ENCODE measurements at regions not wholly inside any gene's neighbourhood (a gene's known extent, or its start where the extent isn't known, plus 50 kb on each side); places are given as distances from the start of the nearest gene placed in this dataset.
"Not testable (repeated sequence)": the region's sequence is repeated elsewhere in the genome, so short reads cannot be mapped to it uniquely, and the experiment has no call there.

DNA sequence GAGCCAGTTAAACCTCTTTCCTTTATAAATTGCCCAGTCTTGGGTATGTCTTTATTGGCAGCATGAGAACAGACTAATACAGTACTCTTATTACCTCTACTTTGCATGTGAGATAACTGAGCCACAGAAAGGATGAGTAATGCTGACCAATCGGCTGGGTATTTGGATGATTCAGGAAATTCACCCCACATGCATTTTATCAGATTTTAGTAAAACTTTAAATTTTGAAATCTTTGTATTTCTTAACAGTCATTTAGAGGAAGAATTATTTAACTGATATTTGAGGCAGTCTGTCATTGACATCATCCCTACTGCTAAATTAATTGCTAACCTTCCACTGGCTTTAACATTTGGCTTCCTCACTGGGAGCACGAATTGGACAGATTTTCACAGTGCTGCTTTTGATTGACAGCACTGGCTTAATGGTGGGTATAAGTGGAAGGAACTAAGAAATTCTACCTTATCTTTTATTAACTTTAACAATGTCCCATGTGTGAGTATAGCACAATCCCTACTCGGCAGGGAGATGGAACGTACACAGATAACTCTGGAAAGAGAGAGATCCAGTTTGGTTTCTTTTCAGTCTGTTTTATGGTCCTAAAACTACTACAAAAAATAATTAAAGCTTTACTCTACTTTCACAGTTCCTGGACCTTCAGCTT lies 261.0 kb downstream of the DACT1 start:
- DNase-seq, result no peak
- Histone ChIP-seq H3K4me3 (ENCODE audit: insufficient read depth, low read depth, low read length) (no peak overlapping the region), H3K36me3 (replicated peaks; ENCODE audit: control insufficient read depth, insufficient read depth, low read length) (no peaks in the 10 kb centered on the region), H3K27me3 (ENCODE audit: control insufficient read depth, insufficient read depth, low read length) (no peaks in the 10 kb centered on the region)

GRCh38 chr14:58899317-58899713 lies 261.6 kb downstream of the DACT1 start:
- no peak for DNase-seq
- H3K27me3 ChIP-seq (ENCODE audit: control insufficient read depth, insufficient read depth, low read length), result no peaks in the 10 kb centered on the region
- no peaks in the 10 kb centered on the region for H3K36me3 ChIP-seq (replicated peaks; ENCODE audit: control insufficient read depth, insufficient read depth, low read length)
- no peak overlapping the region for H3K4me3 ChIP-seq (ENCODE audit: insufficient read depth, low read depth, low read length)

DNA sequence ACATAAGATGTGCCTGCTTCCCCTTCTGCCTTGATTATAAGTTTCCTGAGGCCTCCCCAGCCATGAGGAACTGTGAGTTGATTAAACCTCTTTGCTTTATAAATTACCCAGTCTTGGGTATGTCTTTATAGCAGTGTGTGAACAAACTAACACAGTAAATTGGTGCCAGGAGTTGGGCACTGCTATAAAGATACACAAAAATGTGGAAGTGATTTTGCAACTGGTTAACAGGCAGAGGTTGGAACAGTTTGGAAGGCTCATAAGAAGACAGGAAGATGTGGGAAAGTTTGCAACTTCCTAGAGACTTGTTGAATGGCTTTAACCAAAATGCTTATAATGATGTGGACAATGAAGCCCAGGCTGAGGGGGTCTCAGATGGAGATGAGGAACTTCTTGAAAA lies 264.1 kb downstream of the DACT1 start:
- Histone ChIP-seq H3K27me3 (ENCODE audit: control insufficient read depth, insufficient read depth, low read length) (no peaks in the 10 kb centered on the region), H3K36me3 (replicated peaks; ENCODE audit: control insufficient read depth, insufficient read depth, low read length) (no peaks in the 10 kb centered on the region), H3K4me3 (ENCODE audit: insufficient read depth, low read depth, low read length) (no peak overlapping the region)
- no peak for DNase-seq

DNA sequence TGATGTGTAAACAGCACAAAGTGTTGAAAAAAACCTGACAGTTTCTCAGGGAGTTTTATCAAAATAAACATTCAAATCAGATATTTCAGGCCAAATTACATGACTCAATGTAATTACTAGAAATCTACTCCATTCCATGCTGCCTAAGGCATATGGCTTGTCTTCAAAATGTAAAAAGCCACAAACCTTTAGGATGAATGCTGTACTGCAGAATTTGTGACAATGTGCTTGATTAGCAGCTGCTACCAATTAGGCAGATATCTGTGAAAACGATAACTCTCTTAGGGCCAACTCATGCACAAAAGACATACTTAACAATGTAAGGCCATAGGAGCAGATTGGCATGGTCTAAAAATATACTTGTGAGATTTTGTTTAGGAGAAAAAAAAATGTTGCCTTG lies 267.0 kb downstream of the DACT1 start:
- no peak for DNase-seq
- H3K36me3 ChIP-seq (replicated peaks; ENCODE audit: control insufficient read depth, insufficient read depth, low read length), result no peaks in the 10 kb centered on the region
- no peak overlapping the region for H3K4me3 ChIP-seq (ENCODE audit: insufficient read depth, low read depth, low read length)
- H3K27me3 ChIP-seq (ENCODE audit: control insufficient read depth, insufficient read depth, low read length), result no peaks in the 10 kb centered on the region

DNA sequence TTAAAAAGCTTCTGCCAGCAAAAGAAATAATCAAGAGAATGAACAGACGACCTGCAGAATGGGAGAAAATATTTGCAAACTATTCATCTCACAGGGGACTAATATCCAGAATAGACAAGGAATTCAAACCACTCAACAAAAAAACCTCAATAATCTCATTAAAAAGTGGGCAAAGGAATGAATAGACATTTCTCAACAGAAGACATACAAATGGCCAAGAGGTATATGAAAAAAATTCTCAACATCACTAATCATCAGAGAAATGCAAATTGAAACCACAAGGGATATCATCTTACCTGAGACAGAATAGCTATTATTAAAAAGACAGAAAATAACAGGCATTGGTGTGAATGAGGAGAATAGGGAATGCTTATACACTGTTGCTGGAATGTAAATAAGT lies 270.0 kb downstream of the DACT1 start:
- H3K4me3 ChIP-seq (ENCODE audit: insufficient read depth, low read depth, low read length), result no peak overlapping the region
- no peaks in the 10 kb centered on the region for H3K36me3 ChIP-seq (replicated peaks; ENCODE audit: control insufficient read depth, insufficient read depth, low read length)
- H3K27me3 ChIP-seq (ENCODE audit: control insufficient read depth, insufficient read depth, low read length), result no peaks in the 10 kb centered on the region
- DNase-seq, result no peak

GRCh38 chr14:58912287-58912686 lies 274.5 kb downstream of the DACT1 start:
- Histone ChIP-seq H3K36me3 (replicated peaks; ENCODE audit: control insufficient read depth, insufficient read depth, low read length) (no peaks in the 10 kb centered on the region), H3K27me3 (ENCODE audit: control insufficient read depth, insufficient read depth, low read length) (no peaks in the 10 kb centered on the region), H3K4me3 (ENCODE audit: insufficient read depth, low read depth, low read length) (no peak overlapping the region)
- no peak for DNase-seq

- H3K27me3 ChIP-seq (ENCODE audit: control insufficient read depth, insufficient read depth, low read length), result no peaks in the 10 kb centered on the region
- no peak overlapping the region for H3K4me3 ChIP-seq (ENCODE audit: insufficient read depth, low read depth, low read length)
- H3K36me3 ChIP-seq (replicated peaks; ENCODE audit: control insufficient read depth, insufficient read depth, low read length), result no peaks in the 10 kb centered on the region
- DNase-seq, result no peak
Measured at GRCh38 chr14:58912799-58913432, 275.2 kb downstream of the DACT1 start.

DNA sequence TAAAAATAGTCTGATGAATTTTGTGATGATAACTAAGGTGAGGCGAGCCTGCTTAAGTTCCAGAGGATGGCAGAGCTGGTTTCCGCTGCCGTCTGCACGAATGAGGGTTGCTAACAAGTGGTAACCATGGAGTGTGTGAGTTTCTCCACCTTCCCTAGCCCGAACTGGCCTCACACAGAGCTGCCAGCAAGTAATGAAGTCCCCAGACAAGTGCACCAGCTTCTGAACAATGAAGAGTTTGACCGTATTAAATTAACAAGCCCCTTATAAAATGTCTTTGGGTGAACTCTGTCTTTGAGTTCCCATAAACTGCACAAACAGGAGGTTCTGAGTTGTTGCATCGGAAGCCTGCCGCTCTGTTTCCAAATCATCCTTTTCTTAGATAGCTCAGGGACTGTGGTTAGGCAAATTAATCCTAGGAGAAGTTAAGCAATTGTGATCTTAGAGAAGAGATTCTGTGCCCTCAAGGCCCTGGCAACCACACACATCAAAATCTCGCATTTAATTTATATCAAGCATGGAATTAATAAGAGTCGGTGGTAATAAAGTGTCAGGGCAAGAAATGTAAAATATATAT lies 274.1 kb upstream of the DAAM1 start:
- Histone ChIP-seq H3K4me3 (ENCODE audit: insufficient read depth, low read depth, low read length) (no peak overlapping the region), H3K27me3 (ENCODE audit: control insufficient read depth, insufficient read depth, low read length) (no peaks in the 10 kb centered on the region), H3K36me3 (replicated peaks; ENCODE audit: control insufficient read depth, insufficient read depth, low read length) (no peaks in the 10 kb centered on the region)
- DNase-seq, result no peak

DNA sequence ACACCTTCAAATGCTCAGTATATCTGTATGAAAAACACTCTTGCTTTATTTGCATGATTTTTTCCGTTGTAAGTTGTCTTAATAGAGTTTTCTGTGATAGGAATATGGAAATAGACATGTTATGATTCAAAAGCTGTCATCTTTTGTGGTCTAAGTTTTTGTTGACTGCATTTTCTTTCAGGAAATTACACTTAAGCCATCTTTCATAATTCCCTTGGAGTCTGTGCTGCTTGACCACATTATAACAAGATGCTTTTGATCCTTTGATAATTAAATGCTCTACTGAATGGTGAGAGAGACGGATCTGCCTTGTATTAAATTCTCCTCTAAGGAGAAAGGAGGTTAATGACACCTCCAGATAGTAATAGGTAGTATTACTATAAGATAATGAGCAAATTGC lies 272.8 kb upstream of the DAAM1 start:
- Histone ChIP-seq H3K36me3 (replicated peaks; ENCODE audit: control insufficient read depth, insufficient read depth, low read length) (no peaks in the 10 kb centered on the region), H3K4me3 (ENCODE audit: insufficient read depth, low read depth, low read length) (no peak overlapping the region), H3K27me3 (ENCODE audit: control insufficient read depth, insufficient read depth, low read length) (no peaks in the 10 kb centered on the region)
- DNase-seq, result no peak

- H3K4me3 ChIP-seq (ENCODE audit: insufficient read depth, low read depth, low read length), result no peak overlapping the region
- H3K36me3 ChIP-seq (replicated peaks; ENCODE audit: control insufficient read depth, insufficient read depth, low read length), result no peaks in the 10 kb centered on the region
- no peak for DNase-seq
- H3K27me3 ChIP-seq (ENCODE audit: control insufficient read depth, insufficient read depth, low read length), result no peaks in the 10 kb centered on the region
Measured at GRCh38 chr14:58918066-58918738, 270.3 kb upstream of the DAAM1 start.

DNA sequence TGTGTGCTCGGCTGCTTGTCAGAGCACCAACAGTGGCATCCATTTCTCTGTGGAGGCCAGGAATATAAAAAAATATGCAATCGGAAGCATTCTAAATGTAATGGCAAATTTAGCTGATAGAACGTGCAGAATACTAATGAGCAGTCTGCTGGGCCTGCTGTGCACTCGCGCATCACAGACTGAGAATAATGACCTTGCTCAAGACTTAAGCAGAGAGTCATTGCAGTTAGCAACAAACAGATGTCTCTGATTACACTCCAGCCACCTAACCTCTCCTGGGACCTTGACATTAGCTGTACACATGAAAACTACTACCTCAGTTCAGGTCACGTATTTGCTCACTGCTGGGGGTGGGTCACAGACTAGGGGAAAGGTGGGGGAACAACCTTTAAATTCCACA lies 269.2 kb upstream of the DAAM1 start:
- no peaks in the 10 kb centered on the region for H3K27me3 ChIP-seq (ENCODE audit: control insufficient read depth, insufficient read depth, low read length)
- no peak for DNase-seq
- H3K4me3 ChIP-seq (ENCODE audit: insufficient read depth, low read depth, low read length), result no peak overlapping the region
- H3K36me3 ChIP-seq (replicated peaks; ENCODE audit: control insufficient read depth, insufficient read depth, low read length), result no peaks in the 10 kb centered on the region

DNA sequence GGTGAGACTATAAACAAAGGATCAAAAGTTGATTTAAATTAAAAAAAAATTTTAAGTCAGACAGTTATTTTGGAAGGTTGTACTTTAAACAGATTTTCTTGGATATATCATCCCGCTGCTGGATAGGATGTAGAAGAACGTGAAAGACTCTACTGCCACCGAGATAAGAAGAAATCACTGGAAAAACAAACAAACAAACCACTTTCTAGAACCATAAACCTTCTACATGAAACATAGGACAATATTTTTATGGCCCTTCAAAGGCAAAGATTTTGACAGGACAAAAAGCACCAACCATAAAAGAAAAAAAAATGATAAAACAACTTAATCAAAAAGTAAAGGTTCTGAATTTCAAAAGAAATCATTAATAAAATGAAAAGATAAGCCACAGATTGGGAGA lies 268.2 kb upstream of the DAAM1 start:
- Histone ChIP-seq H3K36me3 (replicated peaks; ENCODE audit: control insufficient read depth, insufficient read depth, low read length) (no peaks in the 10 kb centered on the region), H3K4me3 (ENCODE audit: insufficient read depth, low read depth, low read length) (no peak overlapping the region), H3K27me3 (ENCODE audit: control insufficient read depth, insufficient read depth, low read length) (no peaks in the 10 kb centered on the region)
- no peak for DNase-seq

- not testable (repeated sequence) for DNase-seq
Measured at GRCh38 chr14:58922201-58922940, 266.1 kb upstream of the DAAM1 start.

DNA sequence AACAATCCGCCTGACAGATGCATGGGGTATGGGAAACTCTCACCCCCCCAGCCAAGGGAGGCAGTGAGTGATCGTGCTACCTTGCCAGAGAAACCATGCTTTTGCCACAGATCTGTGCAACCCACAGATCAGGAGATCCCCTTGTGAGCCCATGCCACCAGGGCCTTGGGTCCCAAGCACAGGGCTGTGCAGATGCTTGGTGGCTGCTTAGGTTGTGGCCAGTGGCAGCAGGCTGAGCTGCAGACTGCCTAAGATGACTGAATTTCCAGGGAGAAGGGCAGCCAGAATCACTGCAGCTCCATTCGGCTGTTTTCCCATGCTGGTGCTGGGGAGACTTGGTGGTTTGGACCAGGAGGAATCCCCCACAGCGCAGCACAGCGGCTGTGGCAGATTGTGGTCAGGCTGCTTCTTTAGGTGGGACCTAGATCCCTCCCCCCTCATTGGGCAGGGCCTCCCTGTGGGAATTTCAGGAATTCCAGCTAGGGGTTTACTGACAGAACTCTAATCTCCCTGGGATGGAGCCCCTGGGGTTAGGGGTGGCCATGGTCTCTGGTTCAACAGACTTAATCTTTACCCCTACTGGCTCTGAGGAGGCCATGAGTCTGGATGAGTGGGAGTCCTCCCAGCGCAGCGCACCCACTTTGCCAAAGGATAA lies 264.6 kb upstream of the DAAM1 start:
- no peak for DNase-seq
- no peaks in the 10 kb centered on the region for H3K36me3 ChIP-seq (replicated peaks; ENCODE audit: control insufficient read depth, insufficient read depth, low read length)
- H3K4me3 ChIP-seq (ENCODE audit: insufficient read depth, low read depth, low read length), result no peak overlapping the region
- no peaks in the 10 kb centered on the region for H3K27me3 ChIP-seq (ENCODE audit: control insufficient read depth, insufficient read depth, low read length)

More at GRCh38 chr14:58922201-58922940, 266.1 kb upstream of the DAAM1 start:
- H3K36me3 ChIP-seq (replicated peaks; ENCODE audit: control insufficient read depth, insufficient read depth, low read length); H3K27me3 ChIP-seq (ENCODE audit: control insufficient read depth, insufficient read depth, low read length); H3K4me3 ChIP-seq (ENCODE audit: insufficient read depth, low read depth, low read length): not testable (repeated sequence)

Measured in H7 (cell line).